GM12872 (cell line): ENCODE measurements at regions not wholly inside any gene's neighbourhood (a gene's known extent, or its start where the extent isn't known, plus 50 kb on each side); places are given as distances from the start of the nearest gene placed in this dataset.

Experiments
- CTCF ChIP-seq: IDR thresholded peaks from 3 replicates; pipeline ENCODE4 v1.5.1; 2011; ENCODE audit warnings: low read depth, mild to moderate bottlenecking, low read length, moderate library complexity; ENCODE audit not compliant: insufficient read depth

- no peak for TF ChIP-seq CTCF
Measured at GRCh38 chr4:121454251-121454979, 73.6 kb upstream of the QRFPR start.

- no peak for TF ChIP-seq CTCF
Measured at GRCh38 chr4:121451310-121451709, 70.5 kb upstream of the QRFPR start.

- TF ChIP-seq CTCF = no peak
Measured at GRCh38 chr4:121449416-121449815, 68.6 kb upstream of the QRFPR start.

- no peak for TF ChIP-seq CTCF
Measured at GRCh38 chr4:121448231-121448630, 67.4 kb upstream of the QRFPR start.

- TF ChIP-seq CTCF = no peak
Measured at GRCh38 chr4:121439669-121440068, 58.9 kb upstream of the QRFPR start.
